HUES48 (cell line): ENCODE measurements at regions not wholly inside any gene's neighbourhood (a gene's known extent, or its start where the extent isn't known, plus 50 kb on each side); places are given as distances from the start of the nearest gene placed in this dataset.

Source experiments
- H3K27ac ChIP-seq: one replicate; pipeline ENCODE4 v1.7.0; 2013; ENCODE audit warnings: low read depth, low read length, inconsistent platforms
- H3K27me3 ChIP-seq: 2 replicates; pipeline ENCODE4 v1.6.1; 2013; ENCODE audit warnings: mild to moderate bottlenecking, low read length; ENCODE audit not compliant: control insufficient read depth, insufficient read depth
- H3K36me3 ChIP-seq: 2 replicates; pipeline ENCODE4 v1.6.1; 2013; ENCODE audit warnings: low read length; ENCODE audit not compliant: control insufficient read depth, insufficient read depth
- H3K4me1 ChIP-seq: 2 replicates; pipeline ENCODE4 v1.6.1; 2013; ENCODE audit warnings: mild to moderate bottlenecking, low read length; ENCODE audit not compliant: control insufficient read depth, insufficient read depth
- H3K4me3 ChIP-seq: 2 replicates; pipeline ENCODE4 v1.5.1; 2013; ENCODE audit warnings: mild to moderate bottlenecking, low read depth, low read length
- H3K9ac ChIP-seq: 2 replicates; pipeline ENCODE4 v1.6.1; 2013; ENCODE audit warnings: mild to moderate bottlenecking, low read depth, low read length, moderate library complexity
- H3K9me3 ChIP-seq: 2 replicates; pipeline ENCODE4 v1.6.1; 2013; ENCODE audit warnings: low read length; ENCODE audit not compliant: control insufficient read depth, insufficient read depth

DNA sequence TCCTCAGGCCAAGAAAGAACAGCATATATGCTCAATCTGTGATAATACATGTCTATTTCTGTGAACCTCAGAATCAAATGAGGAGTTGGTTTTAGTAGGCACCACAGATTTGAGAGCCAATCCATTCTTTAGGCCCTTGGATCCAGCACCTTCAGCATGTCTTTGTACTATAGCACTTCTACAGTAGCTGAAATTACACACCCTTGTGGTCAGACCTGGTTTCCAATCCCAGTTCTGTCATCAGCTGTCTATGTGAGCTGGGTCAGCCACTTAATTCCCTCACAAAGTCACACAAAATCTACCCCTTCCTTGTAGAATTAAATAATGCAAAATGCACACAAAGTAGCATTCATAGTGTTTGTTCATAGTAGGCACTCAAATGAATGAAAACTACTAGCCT, 381.3 kb upstream of the LARGE1 start:
- H3K27me3 ChIP-seq = no peaks in the 10 kb centered on the region
- H3K9ac ChIP-seq = no peak overlapping the region
- H3K9me3 ChIP-seq = no peaks in the 10 kb centered on the region
- no peaks in the 10 kb centered on the region for H3K4me1 ChIP-seq
- H3K4me3 ChIP-seq = no peak overlapping the region
- no peaks in the 10 kb centered on the region for H3K36me3 ChIP-seq
- no peak overlapping the region for H3K27ac ChIP-seq

DNA sequence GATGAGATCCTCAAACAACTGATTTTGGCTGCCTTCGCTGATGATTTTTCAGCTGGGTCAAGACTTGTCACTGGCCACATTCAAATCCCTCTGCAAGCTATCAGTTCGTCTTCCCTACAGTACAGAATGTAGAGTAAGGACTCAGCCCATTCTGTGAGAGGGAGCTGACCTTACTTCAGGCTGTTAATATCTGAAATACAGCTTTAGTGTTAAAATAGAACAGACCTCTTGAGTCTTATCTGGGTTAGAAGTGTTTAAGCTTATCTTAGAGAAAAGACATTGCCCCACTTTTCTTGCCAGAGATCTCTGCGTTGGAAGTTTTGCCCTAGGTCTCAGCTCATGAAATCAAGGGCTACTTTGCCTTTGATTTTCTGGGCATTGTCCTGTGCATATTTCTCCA, 383.4 kb upstream of the LARGE1 start:
- Histone ChIP-seq H3K27me3 (no peaks in the 10 kb centered on the region), H3K4me3 (no peak overlapping the region)

GRCh38 chr22:34306361-34306760, 386.1 kb upstream of the LARGE1 start:
- no peaks in the 10 kb centered on the region for H3K27me3 ChIP-seq
- H3K4me3 ChIP-seq = no peak overlapping the region
- H3K27ac ChIP-seq = no peak overlapping the region
- H3K4me1 ChIP-seq = no peaks in the 10 kb centered on the region
- no peak overlapping the region for H3K9ac ChIP-seq
- H3K9me3 ChIP-seq = 0 out of 2 replicates have a peak, but pooled peaks cover 3% of the 10 kb centered on the region
- H3K36me3 ChIP-seq = no peaks in the 10 kb centered on the region

More for the DNA sequence above, 383.4 kb upstream of the LARGE1 start:
- no peak overlapping the region for H3K9ac ChIP-seq
- 0 out of 2 replicates have a peak, but pooled peaks cover 3% of the 10 kb centered on the region for H3K9me3 ChIP-seq
- no peak overlapping the region for H3K27ac ChIP-seq
- no peaks in the 10 kb centered on the region for H3K4me1 ChIP-seq
- H3K36me3 ChIP-seq = no peaks in the 10 kb centered on the region

DNA sequence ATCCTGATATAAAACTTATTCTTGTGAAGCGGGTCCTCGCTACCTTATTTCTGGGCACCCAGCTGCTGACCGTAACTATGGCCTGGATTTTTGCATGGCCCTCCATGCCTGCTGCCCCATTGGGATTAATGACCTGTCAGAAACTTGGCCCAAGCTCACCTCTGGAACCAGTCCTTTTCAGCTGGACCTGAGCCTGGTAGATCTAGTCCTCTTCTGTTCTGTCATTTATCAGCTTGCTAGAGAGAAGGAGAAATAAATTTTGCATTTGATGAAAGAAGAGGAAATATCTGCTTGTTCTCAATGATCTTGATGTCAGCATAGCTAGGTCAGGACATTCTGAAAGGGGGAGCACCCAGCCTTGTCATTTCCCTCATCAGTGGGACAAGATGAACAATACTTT, 387.8 kb upstream of the LARGE1 start:
- H3K27me3 ChIP-seq = no peaks in the 10 kb centered on the region
- no peaks in the 10 kb centered on the region for H3K4me1 ChIP-seq
- H3K27ac ChIP-seq = no peak overlapping the region
- no peak overlapping the region for H3K4me3 ChIP-seq
- no peak overlapping the region for H3K9ac ChIP-seq
- 0 out of 2 replicates have a peak, but pooled peaks cover 3% of the 10 kb centered on the region for H3K9me3 ChIP-seq
- H3K36me3 ChIP-seq = no peaks in the 10 kb centered on the region

- H3K9me3 ChIP-seq = peaks cover 27% of the 10 kb centered on the region
- no peaks in the 10 kb centered on the region for H3K27me3 ChIP-seq
- no peaks in the 10 kb centered on the region for H3K36me3 ChIP-seq
- H3K4me1 ChIP-seq = no peaks in the 10 kb centered on the region
- no peak overlapping the region for H3K4me3 ChIP-seq
- no peak overlapping the region for H3K9ac ChIP-seq
- no peak overlapping the region for H3K27ac ChIP-seq
These were observed 399.1 kb upstream of the LARGE1 start for GRCh38 chr22:34319346-34319745.

GRCh38 chr22:34324763-34325162, 404.5 kb upstream of the LARGE1 start:
- H3K4me1 ChIP-seq = no peaks in the 10 kb centered on the region
- no peaks in the 10 kb centered on the region for H3K36me3 ChIP-seq
- H3K27me3 ChIP-seq = no peaks in the 10 kb centered on the region
- no peak overlapping the region for H3K9ac ChIP-seq
- no peak overlapping the region for H3K27ac ChIP-seq
- H3K4me3 ChIP-seq = no peak overlapping the region
- no peaks in the 10 kb centered on the region for H3K9me3 ChIP-seq

GRCh38 chr22:34326901-34327300, 406.6 kb upstream of the LARGE1 start:
- Histone ChIP-seq H3K9ac (no peak overlapping the region), H3K27ac (no peak overlapping the region), H3K4me3 (no peak overlapping the region), H3K9me3 (no peaks in the 10 kb centered on the region), H3K27me3 (no peaks in the 10 kb centered on the region), H3K4me1 (no peaks in the 10 kb centered on the region), H3K36me3 (no peaks in the 10 kb centered on the region)

DNA sequence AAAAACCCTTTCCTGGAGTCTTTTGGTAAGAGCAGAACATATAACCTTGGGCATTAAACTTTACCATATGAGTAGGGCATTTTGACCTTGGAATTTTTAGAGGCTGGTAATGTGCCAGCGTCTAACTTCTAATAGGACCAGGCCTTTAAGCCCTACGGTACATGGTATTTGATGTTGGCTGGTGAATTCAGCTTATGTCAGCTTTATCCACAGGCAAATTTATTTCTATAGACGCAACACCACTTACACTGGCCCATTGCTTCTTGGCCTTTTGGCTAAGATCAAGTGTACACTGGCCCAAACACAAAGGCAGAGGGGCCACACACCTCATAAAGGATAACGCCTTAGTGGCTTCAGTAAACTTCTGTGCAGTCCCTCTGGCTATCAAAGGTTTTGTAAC, 410.2 kb upstream of the LARGE1 start:
- Histone ChIP-seq H3K9me3 (peaks cover 18% of the 10 kb centered on the region), H3K4me3 (no peak overlapping the region), H3K27ac (no peak overlapping the region)

DNA sequence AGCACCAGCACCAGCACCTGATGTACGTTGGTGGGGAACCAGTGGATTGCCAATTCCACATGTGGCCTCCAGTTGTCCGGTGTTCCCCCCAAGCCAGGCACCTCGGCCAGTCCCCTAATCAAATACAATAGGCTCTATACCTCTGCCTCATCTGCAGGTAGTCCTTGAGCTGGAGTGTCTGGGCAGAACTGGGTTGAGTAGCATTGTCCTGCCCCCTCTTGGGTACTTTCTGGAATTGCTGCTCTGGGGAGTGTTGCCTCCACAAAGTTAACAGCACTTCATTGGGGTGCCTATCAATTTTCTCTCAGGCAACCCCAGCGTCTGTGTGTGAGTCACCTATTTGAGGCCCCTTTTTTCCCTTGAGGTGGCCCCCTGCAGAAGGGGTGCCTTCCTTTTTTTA, 413.0 kb upstream of the LARGE1 start:
- Histone ChIP-seq H3K27me3 (no peaks in the 10 kb centered on the region), H3K36me3 (no peaks in the 10 kb centered on the region), H3K4me3 (no peak overlapping the region), H3K4me1 (no peaks in the 10 kb centered on the region), H3K9me3 (peaks cover 31% of the 10 kb centered on the region), H3K27ac (no peak overlapping the region), H3K9ac (no peak overlapping the region)

More for the DNA sequence above, 410.2 kb upstream of the LARGE1 start:
- no peaks in the 10 kb centered on the region for H3K36me3 ChIP-seq
- no peaks in the 10 kb centered on the region for H3K27me3 ChIP-seq
- H3K9ac ChIP-seq = no peak overlapping the region
- no peaks in the 10 kb centered on the region for H3K4me1 ChIP-seq

DNA sequence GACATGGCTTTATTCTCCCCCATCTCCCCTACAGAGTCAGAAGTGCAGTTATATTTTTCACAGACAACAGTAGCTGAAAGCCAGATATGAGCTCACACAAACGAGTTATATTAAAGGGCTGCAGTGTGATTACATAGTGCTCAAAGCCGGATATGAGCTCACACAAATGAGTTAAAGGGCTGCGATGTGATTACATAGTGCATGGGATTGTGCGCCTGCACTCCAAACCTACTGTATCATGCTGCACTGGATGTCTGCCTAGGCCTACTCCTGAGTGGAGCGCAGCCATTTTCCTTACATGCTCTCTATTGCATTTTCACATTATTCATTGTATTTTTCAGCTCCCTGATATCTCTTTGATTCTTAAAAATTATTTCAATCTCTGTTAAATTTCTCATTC, 414.6 kb upstream of the LARGE1 start:
- H3K9me3 ChIP-seq = peaks cover 31% of the 10 kb centered on the region
- no peak overlapping the region for H3K9ac ChIP-seq
- H3K36me3 ChIP-seq = no peaks in the 10 kb centered on the region
- no peak overlapping the region for H3K4me3 ChIP-seq
- H3K27ac ChIP-seq = no peak overlapping the region
- no peaks in the 10 kb centered on the region for H3K4me1 ChIP-seq
- H3K27me3 ChIP-seq = no peaks in the 10 kb centered on the region

GRCh38 chr22:34344702-34345101, 424.4 kb upstream of the LARGE1 start:
- Histone ChIP-seq H3K9ac (no peak overlapping the region), H3K27me3 (no peaks in the 10 kb centered on the region), H3K9me3 (no peaks in the 10 kb centered on the region), H3K36me3 (no peaks in the 10 kb centered on the region), H3K4me1 (no peaks in the 10 kb centered on the region), H3K27ac (no peak overlapping the region), H3K4me3 (no peak overlapping the region)
